ENCODE measurements at regions not wholly inside any gene's neighbourhood (a gene's known extent, or its start where the extent isn't known, plus 50 kb on each side); places are given as distances from the start of the nearest gene placed in this dataset.

GRCh38 chr1:29975036-29975694 is 738.8 kb downstream of the PTPRU start:
- no peak for DNase-seq (ENCODE audit: low read depth)
- H3K4me3 ChIP-seq (ENCODE audit: control insufficient read depth, low read depth, low read length) = no peak overlapping the region
- TF ChIP-seq CTCF (IDR thresholded peaks at IDR 0.05; ENCODE audit: control insufficient read depth, insufficient read depth, low read depth, low read length, missing control alignments) = no peak

GRCh38 chr1:29974316-29974724 is 738.0 kb downstream of the PTPRU start:
- no peak overlapping the region for H3K4me3 ChIP-seq (ENCODE audit: control insufficient read depth, low read depth, low read length)
- TF ChIP-seq CTCF (IDR thresholded peaks at IDR 0.05; ENCODE audit: control insufficient read depth, insufficient read depth, low read depth, low read length, missing control alignments) = no peak
- no peak for DNase-seq (ENCODE audit: low read depth)

- H3K4me3 ChIP-seq (ENCODE audit: control insufficient read depth, low read depth, low read length) = no peak overlapping the region
- DNase-seq (ENCODE audit: low read depth) = no peak
- TF ChIP-seq CTCF (IDR thresholded peaks at IDR 0.05; ENCODE audit: control insufficient read depth, insufficient read depth, low read depth, low read length, missing control alignments) = no peak
Measured at GRCh38 chr1:29973406-29973805, 737.1 kb downstream of the PTPRU start.

- H3K4me3 ChIP-seq (ENCODE audit: control insufficient read depth, low read depth, low read length) = no peak overlapping the region
- no peak for TF ChIP-seq CTCF (IDR thresholded peaks at IDR 0.05; ENCODE audit: control insufficient read depth, insufficient read depth, low read depth, low read length, missing control alignments)
- DNase-seq (ENCODE audit: low read depth) = no peak
Measured at GRCh38 chr1:29972421-29973053, 736.2 kb downstream of the PTPRU start.

DNA sequence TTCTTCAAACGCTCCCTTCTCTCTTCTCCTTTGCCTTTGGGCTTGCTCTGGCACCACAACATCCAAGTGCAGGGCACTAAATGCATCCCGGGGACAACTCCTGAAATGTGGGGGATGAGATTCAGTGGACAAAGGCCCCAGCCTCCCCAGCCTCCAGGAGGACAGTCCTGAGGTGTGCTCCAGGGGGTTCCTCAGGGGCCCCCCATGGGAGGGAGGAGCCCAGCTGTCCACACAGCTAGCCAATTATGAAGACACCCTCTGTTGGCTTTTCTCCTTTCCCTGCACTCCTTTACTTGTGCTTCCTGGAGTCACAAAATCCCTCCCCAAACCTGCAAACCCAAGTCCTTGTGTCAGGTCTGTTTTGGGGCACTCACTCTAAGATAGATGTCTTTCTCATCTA is 735.4 kb downstream of the PTPRU start:
- H3K4me3 ChIP-seq (ENCODE audit: control insufficient read depth, low read depth, low read length) = no peak overlapping the region
- DNase-seq (ENCODE audit: low read depth) = no peak
- no peak for TF ChIP-seq CTCF (IDR thresholded peaks at IDR 0.05; ENCODE audit: control insufficient read depth, insufficient read depth, low read depth, low read length, missing control alignments)

GRCh38 chr1:29970747-29971325 is 734.5 kb downstream of the PTPRU start:
- no peak overlapping the region for H3K4me3 ChIP-seq (ENCODE audit: control insufficient read depth, low read depth, low read length)
- no peak for DNase-seq (ENCODE audit: low read depth)
- TF ChIP-seq CTCF (IDR thresholded peaks at IDR 0.05; ENCODE audit: control insufficient read depth, insufficient read depth, low read depth, low read length, missing control alignments) = no peak

Measured in AG09309 (cell line).